ENCODE measurements at regions not wholly inside any gene's neighbourhood (a gene's known extent, or its start where the extent isn't known, plus 50 kb on each side); places are given as distances from the start of the nearest gene placed in this dataset.

DNA sequence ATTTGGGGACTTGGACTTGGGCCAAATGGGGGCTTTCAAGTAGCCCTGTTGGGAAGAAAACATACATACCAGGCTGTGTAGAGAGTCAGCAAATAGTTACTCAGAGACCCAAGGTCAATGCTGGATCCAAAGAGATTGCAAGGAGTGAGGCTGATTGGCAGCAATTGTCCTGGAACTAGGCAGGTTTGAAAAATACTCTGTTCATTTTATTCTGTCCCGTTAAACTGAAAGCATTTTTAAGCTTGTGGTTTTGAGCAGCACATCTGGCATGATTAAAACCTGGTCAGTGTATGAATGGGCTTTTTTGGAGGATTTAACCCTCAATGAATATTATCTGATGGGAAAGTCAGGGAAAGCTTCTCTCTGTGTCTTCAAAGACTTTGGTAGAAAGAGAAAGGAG is 294.3 kb upstream of the BOD1L1 start:
- CTCF ChIA-PET: no interaction called here
- POLR2A ChIA-PET: no interaction called here
- TF ChIP-seq KLF9 (tag by site-specific recombination; IDR thresholded peaks at IDR 0.05; ENCODE audit: low read depth): no peak
- TF ChIP-seq ZNF560 (tag by site-specific recombination; IDR thresholded peaks at IDR 0.05; ENCODE audit: borderline replicate concordance): no peak
- TF ChIP-seq ZNF561 (tag by site-specific recombination; IDR thresholded peaks at IDR 0.05; ENCODE audit: borderline replicate concordance): no peak
- TF ChIP-seq HOXA7 (CRISPR knock-in tag; IDR thresholded peaks at IDR 0.05; ENCODE audit: borderline replicate concordance): no peak
- TF ChIP-seq, protein P1, sequence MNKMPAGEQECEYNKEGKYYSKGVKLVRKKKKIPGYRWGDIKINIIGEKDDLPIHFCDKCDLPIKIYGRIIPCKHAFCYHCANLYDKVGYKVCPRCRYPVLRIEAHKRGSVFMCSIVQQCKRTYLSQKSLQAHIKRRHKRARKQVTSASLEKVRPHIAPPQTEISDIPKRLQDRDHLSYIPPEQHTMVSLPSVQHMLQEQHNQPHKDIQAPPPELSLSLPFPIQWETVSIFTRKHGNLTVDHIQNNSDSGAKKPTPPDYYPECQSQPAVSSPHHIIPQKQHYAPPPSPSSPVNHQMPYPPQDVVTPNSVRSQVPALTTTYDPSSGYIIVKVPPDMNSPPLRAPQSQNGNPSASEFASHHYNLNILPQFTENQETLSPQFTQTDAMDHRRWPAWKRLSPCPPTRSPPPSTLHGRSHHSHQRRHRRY (tag by site-specific recombination; IDR thresholded peaks at IDR 0.05): no peak
- TF ChIP-seq, protein P2, sequence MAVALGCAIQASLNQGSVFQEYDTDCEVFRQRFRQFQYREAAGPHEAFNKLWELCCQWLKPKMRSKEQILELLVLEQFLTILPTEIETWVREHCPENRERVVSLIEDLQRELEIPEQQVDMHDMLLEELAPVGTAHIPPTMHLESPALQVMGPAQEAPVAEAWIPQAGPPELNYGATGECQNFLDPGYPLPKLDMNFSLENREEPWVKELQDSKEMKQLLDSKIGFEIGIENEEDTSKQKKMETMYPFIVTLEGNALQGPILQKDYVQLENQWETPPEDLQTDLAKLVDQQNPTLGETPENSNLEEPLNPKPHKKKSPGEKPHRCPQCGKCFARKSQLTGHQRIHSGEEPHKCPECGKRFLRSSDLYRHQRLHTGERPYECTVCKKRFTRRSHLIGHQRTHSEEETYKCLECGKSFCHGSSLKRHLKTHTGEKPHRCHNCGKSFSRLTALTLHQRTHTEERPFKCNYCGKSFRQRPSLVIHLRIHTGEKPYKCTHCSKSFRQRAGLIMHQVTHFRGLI (tag by site-specific recombination; IDR thresholded peaks at IDR 0.05): no peak
- TF ChIP-seq ZNF843 (tag by site-specific recombination; IDR thresholded peaks at IDR 0.05): no peak
- no peak for TF ChIP-seq ZBTB1 (tag by site-specific recombination; IDR thresholded peaks at IDR 0.05)
- no peak for TF ChIP-seq ZSCAN23 (tag by site-specific recombination; IDR thresholded peaks at IDR 0.05)
- no peak for TF ChIP-seq ZNF16 (tag by site-specific recombination; IDR thresholded peaks at IDR 0.05; ENCODE audit: low read depth)
- TF ChIP-seq ZNF292 (tag by site-specific recombination; IDR thresholded peaks at IDR 0.05; ENCODE audit: borderline replicate concordance, low read depth): no peak
- TF ChIP-seq ZFP69B (tag by site-specific recombination; IDR thresholded peaks at IDR 0.05): no peak
- TF ChIP-seq, protein P3, sequence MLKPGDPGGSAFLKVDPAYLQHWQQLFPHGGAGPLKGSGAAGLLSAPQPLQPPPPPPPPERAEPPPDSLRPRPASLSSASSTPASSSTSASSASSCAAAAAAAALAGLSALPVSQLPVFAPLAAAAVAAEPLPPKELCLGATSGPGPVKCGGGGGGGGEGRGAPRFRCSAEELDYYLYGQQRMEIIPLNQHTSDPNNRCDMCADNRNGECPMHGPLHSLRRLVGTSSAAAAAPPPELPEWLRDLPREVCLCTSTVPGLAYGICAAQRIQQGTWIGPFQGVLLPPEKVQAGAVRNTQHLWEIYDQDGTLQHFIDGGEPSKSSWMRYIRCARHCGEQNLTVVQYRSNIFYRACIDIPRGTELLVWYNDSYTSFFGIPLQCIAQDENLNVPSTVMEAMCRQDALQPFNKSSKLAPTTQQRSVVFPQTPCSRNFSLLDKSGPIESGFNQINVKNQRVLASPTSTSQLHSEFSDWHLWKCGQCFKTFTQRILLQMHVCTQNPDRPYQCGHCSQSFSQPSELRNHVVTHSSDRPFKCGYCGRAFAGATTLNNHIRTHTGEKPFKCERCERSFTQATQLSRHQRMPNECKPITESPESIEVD (tag by site-specific recombination; IDR thresholded peaks at IDR 0.05): no peak
- TF ChIP-seq ZBTB17 (tag by site-specific recombination; IDR thresholded peaks at IDR 0.05): no peak
- TF ChIP-seq, protein P4, sequence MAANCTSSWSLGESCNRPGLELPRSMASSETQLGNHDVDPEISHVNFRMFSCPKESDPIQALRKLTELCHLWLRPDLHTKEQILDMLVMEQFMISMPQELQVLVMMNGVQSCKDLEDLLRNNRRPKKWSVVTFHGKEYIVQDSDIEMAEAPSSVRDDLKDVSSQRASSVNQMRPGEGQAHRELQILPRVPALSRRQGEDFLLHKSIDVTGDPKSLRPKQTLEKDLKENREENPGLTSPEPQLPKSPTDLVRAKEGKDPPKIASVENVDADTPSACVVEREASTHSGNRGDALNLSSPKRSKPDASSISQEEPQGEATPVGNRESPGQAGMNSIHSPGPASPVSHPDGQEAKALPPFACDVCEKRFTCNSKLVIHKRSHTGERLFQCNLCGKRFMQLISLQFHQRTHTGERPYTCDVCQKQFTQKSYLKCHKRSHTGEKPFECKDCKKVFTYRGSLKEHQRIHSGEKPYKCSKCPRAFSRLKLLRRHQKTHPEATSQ (tag by site-specific recombination; IDR thresholded peaks at IDR 0.05): no peak
- TF ChIP-seq ZNF2 (tag by site-specific recombination; IDR thresholded peaks at IDR 0.05): no peak
- TF ChIP-seq ZNF324 (tag by site-specific recombination; IDR thresholded peaks at IDR 0.05): no peak
- TF ChIP-seq WT1 (tag by site-specific recombination; IDR thresholded peaks at IDR 0.05): no peak
- TF ChIP-seq, protein P5, sequence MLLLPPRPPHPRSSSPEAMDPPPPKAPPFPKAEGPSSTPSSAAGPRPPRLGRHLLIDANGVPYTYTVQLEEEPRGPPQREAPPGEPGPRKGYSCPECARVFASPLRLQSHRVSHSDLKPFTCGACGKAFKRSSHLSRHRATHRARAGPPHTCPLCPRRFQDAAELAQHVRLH (tag by site-specific recombination; IDR thresholded peaks at IDR 0.05): no peak
- no peak for TF ChIP-seq ZNF548 (tag by site-specific recombination; IDR thresholded peaks at IDR 0.05)
- H3K4me3 ChIP-seq (ENCODE audit: low read depth, low read length): no peak overlapping the region
- no peak overlapping the region for H3K27ac ChIP-seq (ENCODE audit: extremely low read depth, low read depth, low read length)
- H3K36me3 ChIP-seq (ENCODE audit: control insufficient read depth in 2 of 2, insufficient read depth in 1 of 2, low read length in 2 of 2): no peaks in the 10 kb centered on the region
- no peaks in the 10 kb centered on the region for H3K9me3 ChIP-seq (ENCODE audit: control insufficient read depth, insufficient read depth, low read depth, low read length)
- H3K4me1 ChIP-seq (ENCODE audit: control insufficient read depth, insufficient read depth, low read length): no peaks in the 10 kb centered on the region

DNA sequence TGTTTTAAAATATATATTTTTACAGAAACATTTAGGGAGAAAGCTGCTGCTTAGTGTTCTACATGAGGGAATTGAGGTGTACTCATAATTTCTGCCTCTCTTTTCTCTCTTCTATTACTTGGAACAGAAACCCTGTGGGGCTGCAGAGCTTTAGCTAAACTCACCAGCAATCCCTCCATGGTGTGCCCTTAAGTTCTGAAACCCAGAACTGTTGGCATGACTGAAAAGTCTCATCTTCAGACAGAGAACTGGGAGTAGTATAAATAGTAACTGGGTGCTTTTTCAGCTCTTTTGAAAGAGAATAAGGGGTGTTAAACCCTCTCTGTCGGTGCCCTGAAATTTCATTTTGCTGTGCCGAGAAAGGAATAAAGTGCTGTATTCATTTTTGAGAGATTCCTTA is 294.9 kb upstream of the BOD1L1 start:
- POLR2A ChIA-PET: no interaction called here
- CTCF ChIA-PET: no interaction called here
- Histone ChIP-seq H3K4me3 (ENCODE audit: low read depth, low read length) (no peak overlapping the region), H3K9me3 (ENCODE audit: control insufficient read depth, insufficient read depth, low read depth, low read length) (no peaks in the 10 kb centered on the region), H3K36me3 (ENCODE audit: control insufficient read depth in 2 of 2, insufficient read depth in 1 of 2, low read length in 2 of 2) (no peaks in the 10 kb centered on the region), H3K4me1 (ENCODE audit: control insufficient read depth, insufficient read depth, low read length) (no peaks in the 10 kb centered on the region), H3K27ac (ENCODE audit: extremely low read depth, low read depth, low read length) (no peak overlapping the region)
- no peak for TF ChIP-seq ZNF510 (tag by site-specific recombination; IDR thresholded peaks at IDR 0.05; ENCODE audit: insufficient replicate concordance)
- TF ChIP-seq, protein P6, sequence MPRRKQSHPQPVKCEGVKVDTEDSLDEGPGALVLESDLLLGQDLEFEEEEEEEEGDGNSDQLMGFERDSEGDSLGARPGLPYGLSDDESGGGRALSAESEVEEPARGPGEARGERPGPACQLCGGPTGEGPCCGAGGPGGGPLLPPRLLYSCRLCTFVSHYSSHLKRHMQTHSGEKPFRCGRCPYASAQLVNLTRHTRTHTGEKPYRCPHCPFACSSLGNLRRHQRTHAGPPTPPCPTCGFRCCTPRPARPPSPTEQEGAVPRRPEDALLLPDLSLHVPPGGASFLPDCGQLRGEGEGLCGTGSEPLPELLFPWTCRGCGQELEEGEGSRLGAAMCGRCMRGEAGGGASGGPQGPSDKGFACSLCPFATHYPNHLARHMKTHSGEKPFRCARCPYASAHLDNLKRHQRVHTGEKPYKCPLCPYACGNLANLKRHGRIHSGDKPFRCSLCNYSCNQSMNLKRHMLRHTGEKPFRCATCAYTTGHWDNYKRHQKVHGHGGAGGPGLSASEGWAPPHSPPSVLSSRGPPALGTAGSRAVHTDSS (tag by site-specific recombination; IDR thresholded peaks at IDR 0.05): no peak
- TF ChIP-seq, protein P7, sequence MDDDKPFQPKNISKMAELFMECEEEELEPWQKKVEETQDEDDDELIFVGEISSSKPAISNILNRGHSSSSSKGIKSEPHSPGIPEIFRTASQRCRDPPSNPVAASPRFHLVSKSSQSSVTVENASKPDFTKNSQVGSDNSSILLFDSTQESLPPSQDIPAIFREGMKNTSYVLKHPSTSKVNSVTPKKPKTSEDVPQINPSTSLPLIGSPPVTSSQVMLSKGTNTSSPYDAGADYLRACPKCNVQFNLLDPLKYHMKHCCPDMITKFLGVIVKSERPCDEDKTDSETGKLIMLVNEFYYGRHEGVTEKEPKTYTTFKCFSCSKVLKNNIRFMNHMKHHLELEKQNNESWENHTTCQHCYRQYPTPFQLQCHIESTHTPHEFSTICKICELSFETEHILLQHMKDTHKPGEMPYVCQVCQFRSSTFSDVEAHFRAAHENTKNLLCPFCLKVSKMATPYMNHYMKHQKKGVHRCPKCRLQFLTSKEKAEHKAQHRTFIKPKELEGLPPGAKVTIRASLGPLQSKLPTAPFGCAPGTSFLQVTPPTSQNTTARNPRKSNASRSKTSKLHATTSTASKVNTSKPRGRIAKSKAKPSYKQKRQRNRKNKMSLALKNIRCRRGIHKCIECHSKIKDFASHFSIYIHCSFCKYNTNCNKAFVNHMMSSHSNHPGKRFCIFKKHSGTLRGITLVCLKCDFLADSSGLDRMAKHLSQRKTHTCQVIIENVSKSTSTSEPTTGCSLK (tag by site-specific recombination; IDR thresholded peaks at IDR 0.05): no peak
- no peak for TF ChIP-seq ZNF677 (tag by site-specific recombination; IDR thresholded peaks at IDR 0.05)
- TF ChIP-seq ZNF707 (tag by site-specific recombination; IDR thresholded peaks at IDR 0.05): no peak

Data from HEK293 (cell line).